Ishikawa (cell line): ENCODE measurements at regions not wholly inside any gene's neighbourhood (a gene's known extent, or its start where the extent isn't known, plus 50 kb on each side); places are given as distances from the start of the nearest gene placed in this dataset.

Experiments used
- CEBPB ChIP-seq: IDR thresholded peaks from 2 replicates; pipeline ENCODE4 v1.6.1; 2012
- CREB1 ChIP-seq: IDR thresholded peaks from 2 replicates; pipeline ENCODE4 v1.6.1; 2012; ENCODE audit warnings: low read depth
- EGR1 ChIP-seq: IDR thresholded peaks from 2 replicates; pipeline ENCODE4 v1.6.1; 2012
- EP300 ChIP-seq: IDR thresholded peaks from 2 replicates; pipeline ENCODE4 v1.6.1; 2012; ENCODE audit warnings: borderline replicate concordance
- FOXM1 ChIP-seq: IDR thresholded peaks from 2 replicates; pipeline ENCODE4 v1.6.1; 2012; ENCODE audit warnings: low read depth, borderline replicate concordance
- NFIC ChIP-seq: IDR thresholded peaks from 2 replicates; pipeline ENCODE4 v1.6.1; 2012
- RAD21 ChIP-seq: IDR thresholded peaks from 2 replicates; pipeline ENCODE4 v1.6.1; 2012; ENCODE audit warnings: low read depth
- TAF1 ChIP-seq: IDR thresholded peaks from 2 replicates; pipeline ENCODE4 v1.6.1; 2012; ENCODE audit warnings: low read depth, mild to moderate bottlenecking
- TCF12 ChIP-seq: IDR thresholded peaks from 2 replicates; pipeline ENCODE4 v1.6.1; 2012; ENCODE audit warnings: low read depth
- TEAD4 ChIP-seq: IDR thresholded peaks from 2 replicates; pipeline ENCODE4 v1.6.1; 2012
- YY1 ChIP-seq: IDR thresholded peaks from 2 replicates; pipeline ENCODE4 v1.6.1; 2012; ENCODE audit warnings: low read depth
- ZBTB7A ChIP-seq: IDR thresholded peaks from 2 replicates; pipeline ENCODE4 v1.6.1; 2012; ENCODE audit warnings: low read depth
- TF ChIP-seq, protein P1 (sequence below): IDR thresholded peaks from 2 replicates; pipeline ENCODE4 v1.6.1; 2012
- TF ChIP-seq, protein P2 (sequence below): IDR thresholded peaks from 2 replicates; pipeline ENCODE4 v1.6.1; 2012; ENCODE audit warnings: low read depth, mild to moderate bottlenecking
- TF ChIP-seq, protein P3 (sequence below): IDR thresholded peaks from 2 replicates; pipeline ENCODE4 v1.6.1; 2012

GRCh38 chr4:14023896-14024295 is 396.4 kb upstream of the BOD1L1 start:
- TF ChIP-seq EP300 (no peak), FOXM1 (no peak), EGR1 (no peak)
- TF ChIP-seq, protein P1, sequence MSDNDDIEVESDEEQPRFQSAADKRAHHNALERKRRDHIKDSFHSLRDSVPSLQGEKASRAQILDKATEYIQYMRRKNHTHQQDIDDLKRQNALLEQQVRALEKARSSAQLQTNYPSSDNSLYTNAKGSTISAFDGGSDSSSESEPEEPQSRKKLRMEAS, result no peak

- no peak for TF ChIP-seq TEAD4
- TF ChIP-seq EP300, result no peak
- TF ChIP-seq CEBPB, result no peak
- TF ChIP-seq FOXM1, result no peak
- TF ChIP-seq TCF12, result no peak
- TF ChIP-seq, protein P2, sequence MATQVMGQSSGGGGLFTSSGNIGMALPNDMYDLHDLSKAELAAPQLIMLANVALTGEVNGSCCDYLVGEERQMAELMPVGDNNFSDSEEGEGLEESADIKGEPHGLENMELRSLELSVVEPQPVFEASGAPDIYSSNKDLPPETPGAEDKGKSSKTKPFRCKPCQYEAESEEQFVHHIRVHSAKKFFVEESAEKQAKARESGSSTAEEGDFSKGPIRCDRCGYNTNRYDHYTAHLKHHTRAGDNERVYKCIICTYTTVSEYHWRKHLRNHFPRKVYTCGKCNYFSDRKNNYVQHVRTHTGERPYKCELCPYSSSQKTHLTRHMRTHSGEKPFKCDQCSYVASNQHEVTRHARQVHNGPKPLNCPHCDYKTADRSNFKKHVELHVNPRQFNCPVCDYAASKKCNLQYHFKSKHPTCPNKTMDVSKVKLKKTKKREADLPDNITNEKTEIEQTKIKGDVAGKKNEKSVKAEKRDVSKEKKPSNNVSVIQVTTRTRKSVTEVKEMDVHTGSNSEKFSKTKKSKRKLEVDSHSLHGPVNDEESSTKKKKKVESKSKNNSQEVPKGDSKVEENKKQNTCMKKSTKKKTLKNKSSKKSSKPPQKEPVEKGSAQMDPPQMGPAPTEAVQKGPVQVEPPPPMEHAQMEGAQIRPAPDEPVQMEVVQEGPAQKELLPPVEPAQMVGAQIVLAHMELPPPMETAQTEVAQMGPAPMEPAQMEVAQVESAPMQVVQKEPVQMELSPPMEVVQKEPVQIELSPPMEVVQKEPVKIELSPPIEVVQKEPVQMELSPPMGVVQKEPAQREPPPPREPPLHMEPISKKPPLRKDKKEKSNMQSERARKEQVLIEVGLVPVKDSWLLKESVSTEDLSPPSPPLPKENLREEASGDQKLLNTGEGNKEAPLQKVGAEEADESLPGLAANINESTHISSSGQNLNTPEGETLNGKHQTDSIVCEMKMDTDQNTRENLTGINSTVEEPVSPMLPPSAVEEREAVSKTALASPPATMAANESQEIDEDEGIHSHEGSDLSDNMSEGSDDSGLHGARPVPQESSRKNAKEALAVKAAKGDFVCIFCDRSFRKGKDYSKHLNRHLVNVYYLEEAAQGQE, result no peak
- TF ChIP-seq, protein P3, sequence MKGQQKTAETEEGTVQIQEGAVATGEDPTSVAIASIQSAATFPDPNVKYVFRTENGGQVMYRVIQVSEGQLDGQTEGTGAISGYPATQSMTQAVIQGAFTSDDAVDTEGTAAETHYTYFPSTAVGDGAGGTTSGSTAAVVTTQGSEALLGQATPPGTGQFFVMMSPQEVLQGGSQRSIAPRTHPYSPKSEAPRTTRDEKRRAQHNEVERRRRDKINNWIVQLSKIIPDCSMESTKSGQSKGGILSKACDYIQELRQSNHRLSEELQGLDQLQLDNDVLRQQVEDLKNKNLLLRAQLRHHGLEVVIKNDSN, result no peak
- TF ChIP-seq ZBTB7A, result no peak
- no peak for TF ChIP-seq RAD21
- no peak for TF ChIP-seq TAF1
- no peak for TF ChIP-seq CREB1
- no peak for TF ChIP-seq YY1
These were observed 397.6 kb upstream of the BOD1L1 start for GRCh38 chr4:14025111-14025510.

DNA sequence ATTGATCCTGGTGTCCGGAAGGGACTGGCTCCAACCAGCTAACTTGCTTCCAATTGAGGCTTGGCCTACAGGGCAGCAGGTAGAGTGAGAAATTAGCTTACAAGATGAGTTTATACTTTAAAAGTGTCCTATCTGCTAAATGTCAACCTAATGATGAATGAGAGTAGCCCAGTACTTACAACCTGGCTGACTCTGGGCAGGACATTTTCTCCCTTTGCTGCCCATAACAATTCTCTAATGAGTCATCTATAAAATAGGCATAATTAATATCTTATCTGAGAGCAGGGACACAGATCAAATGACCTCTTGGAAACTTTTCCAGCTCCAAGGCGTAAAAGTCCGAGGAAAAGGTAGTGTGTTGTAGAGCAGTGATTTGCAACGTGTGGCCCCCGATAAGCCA is 398.4 kb upstream of the BOD1L1 start:
- no peak for TF ChIP-seq FOXM1
- no peak for TF ChIP-seq RAD21
- no peak for TF ChIP-seq YY1
- TF ChIP-seq, protein P3, result no peak
- TF ChIP-seq, protein P2, result no peak
- no peak for TF ChIP-seq CREB1
- no peak for TF ChIP-seq ZBTB7A
- TF ChIP-seq CEBPB, result no peak
- TF ChIP-seq EGR1, result no peak
- TF ChIP-seq, protein P1, result no peak
- TF ChIP-seq TCF12, result no peak
- TF ChIP-seq TAF1, result no peak
- TF ChIP-seq NFIC, result no peak

- TF ChIP-seq, protein P2, result no peak
- TF ChIP-seq ZBTB7A (no peak), CREB1 (no peak), CEBPB (no peak), FOXM1 (no peak), TEAD4 (no peak), NFIC (no peak), RAD21 (no peak), EGR1 (no peak), TCF12 (no peak)
- TF ChIP-seq, protein P1, result no peak
- TF ChIP-seq, protein P3, result no peak
These were observed 401.3 kb upstream of the BOD1L1 start for GRCh38 chr4:14028862-14029261.
